MG63 (cell line): ENCODE measurements at regions not wholly inside any gene's neighbourhood (a gene's known extent, or its start where the extent isn't known, plus 50 kb on each side); places are given as distances from the start of the nearest gene placed in this dataset.

ENCODE experiments used
- DNase-seq: peaks from one replicate; pipeline ENCODE4 v3.0.0-alpha.2; 2020
- H3K27me3 ChIP-seq: fragments of 250-450 bp; sonication (Bioruptor Pico); 2 replicates; pipeline ENCODE4 v1.5.1; 2020; ENCODE audit warnings: mild to moderate bottlenecking, moderate library complexity
- H3K36me3 ChIP-seq: fragments of 250-450 bp; sonication (Bioruptor Pico); 2 replicates; pipeline ENCODE4 v1.5.1; 2020; ENCODE audit warnings: mild to moderate bottlenecking, moderate library complexity
- H3K4me3 ChIP-seq: fragments of 250-450 bp; sonication (Bioruptor Pico); 2 replicates; pipeline ENCODE4 v1.5.1; 2020; ENCODE audit warnings: mild to moderate bottlenecking, moderate library complexity
- H3K9me3 ChIP-seq: fragments of 250-450 bp; sonication (Bioruptor Pico); 2 replicates; pipeline ENCODE4 v1.5.1; 2020; ENCODE audit warnings: mild to moderate bottlenecking, moderate library complexity

DNA sequence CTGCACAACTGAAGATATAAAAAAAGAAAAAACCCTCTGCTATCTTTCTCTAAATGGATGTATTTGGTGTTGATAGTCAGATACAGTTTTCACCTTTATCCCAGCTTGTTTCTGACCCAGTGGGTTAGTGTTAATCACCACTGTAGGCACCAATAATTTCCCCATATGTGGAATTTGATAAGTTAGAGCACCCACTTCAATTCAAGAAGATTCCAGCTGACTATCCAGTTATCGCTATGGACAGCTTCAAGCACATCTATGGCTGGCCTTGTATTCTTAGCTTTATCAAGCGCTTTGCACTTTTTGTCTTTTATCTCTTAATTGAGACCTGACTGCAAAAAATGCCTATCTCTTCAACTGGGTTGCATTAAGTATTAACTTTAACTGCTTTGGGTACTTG lies 200.4 kb downstream of the NR4A2 start:
- Histone ChIP-seq H3K36me3 (no peaks in the 10 kb centered on the region), H3K9me3 (no peaks in the 10 kb centered on the region), H3K4me3 (no peak overlapping the region), H3K27me3 (no peaks in the 10 kb centered on the region)
- no peak for DNase-seq

DNA sequence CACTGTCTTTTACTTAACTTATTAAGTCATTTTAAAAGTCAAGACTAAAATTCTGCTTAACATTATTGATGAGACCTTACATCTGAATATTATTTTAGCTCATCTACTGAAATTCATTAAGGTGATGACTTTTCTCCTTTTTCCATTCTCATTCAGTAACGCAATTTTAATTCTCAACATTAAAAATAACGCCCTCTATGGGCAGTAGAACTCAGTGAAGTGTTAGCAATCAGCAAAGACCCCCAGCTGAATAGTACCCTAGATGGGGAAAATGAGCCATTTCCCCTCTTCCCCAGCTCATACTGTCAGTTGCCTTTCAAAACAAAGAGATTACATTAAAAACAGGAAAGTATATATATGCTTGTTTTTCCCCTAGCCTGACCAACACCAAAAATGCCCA lies 203.3 kb downstream of the NR4A2 start:
- H3K36me3 ChIP-seq, result no peaks in the 10 kb centered on the region
- no peak for DNase-seq
- no peak overlapping the region for H3K4me3 ChIP-seq
- no peaks in the 10 kb centered on the region for H3K27me3 ChIP-seq
- no peaks in the 10 kb centered on the region for H3K9me3 ChIP-seq

DNA sequence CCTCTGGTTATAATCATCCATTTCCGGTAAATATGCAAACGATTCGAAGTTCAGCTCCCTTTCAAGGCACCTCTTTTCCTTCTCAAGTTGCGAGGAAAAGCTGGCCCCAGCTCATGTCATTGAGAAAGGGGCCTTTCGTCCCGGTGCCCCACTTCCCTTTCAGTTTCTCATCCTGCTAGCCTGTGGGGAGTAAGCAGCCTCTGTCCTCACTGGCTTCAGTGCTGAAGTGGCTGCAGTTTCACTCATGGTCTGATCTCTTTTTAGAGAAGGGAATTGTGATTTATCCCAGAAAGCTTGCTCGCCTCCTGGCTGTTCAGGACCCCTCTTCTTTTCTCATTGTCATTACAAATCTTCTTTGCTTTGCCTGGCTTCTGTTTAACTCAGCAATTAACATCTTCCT lies 207.5 kb downstream of the NR4A2 start:
- Histone ChIP-seq H3K36me3 (no peaks in the 10 kb centered on the region), H3K9me3 (no peaks in the 10 kb centered on the region), H3K27me3 (no peaks in the 10 kb centered on the region), H3K4me3 (no peak overlapping the region)
- DNase-seq, result no peak

DNA sequence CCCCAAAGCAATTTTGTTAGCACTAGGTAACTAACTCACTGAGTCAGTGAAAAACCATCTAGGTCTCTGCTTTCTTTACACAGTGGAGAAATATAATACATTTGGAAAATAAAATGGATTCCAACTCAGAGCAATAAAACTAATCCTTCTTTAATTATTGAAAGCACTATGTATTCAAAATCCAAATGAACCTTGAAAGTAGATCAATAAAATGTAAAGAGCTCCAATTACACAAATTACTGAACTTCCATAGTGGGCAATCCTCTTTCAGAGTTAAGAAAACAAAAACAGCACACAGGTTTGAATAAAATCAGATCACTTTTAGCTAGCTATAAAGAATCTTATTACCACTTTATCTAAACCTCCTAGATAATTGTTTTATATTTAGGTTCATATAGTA lies 208.1 kb downstream of the NR4A2 start:
- DNase-seq, result no peak
- Histone ChIP-seq H3K4me3 (no peak overlapping the region), H3K9me3 (no peaks in the 10 kb centered on the region), H3K27me3 (no peaks in the 10 kb centered on the region), H3K36me3 (no peaks in the 10 kb centered on the region)

DNA sequence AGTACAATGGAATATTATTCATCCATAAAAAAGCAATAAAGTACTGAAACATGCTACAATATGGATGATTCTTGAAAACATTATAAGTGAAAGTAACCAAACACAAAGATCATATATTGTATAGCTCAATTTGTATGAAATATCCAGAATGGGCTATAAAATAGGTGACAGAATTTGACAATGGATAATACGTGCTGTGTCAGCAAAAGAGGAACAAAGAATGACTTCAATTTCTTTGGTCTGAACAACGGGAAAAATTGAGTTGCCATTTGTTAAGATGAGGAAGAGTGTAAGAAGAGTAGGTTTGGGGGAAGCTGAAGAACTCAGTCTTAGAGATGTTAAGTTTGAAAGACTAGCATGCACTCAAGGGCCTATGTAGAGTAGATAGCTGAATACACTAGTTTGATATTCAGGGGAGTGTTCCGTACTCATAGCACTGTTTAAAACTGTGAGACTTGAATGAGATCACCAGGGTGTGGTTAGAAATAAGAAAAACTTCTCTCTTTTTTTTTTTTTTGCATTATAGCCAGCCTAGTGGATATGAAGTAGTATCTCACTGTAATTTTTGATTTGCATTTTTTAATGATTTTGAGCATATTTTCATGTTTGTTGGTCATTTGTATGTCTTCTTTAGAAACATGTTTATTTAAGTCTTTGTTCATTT lies 213.6 kb downstream of the NR4A2 start:
- Histone ChIP-seq H3K27me3 (no peaks in the 10 kb centered on the region), H3K9me3 (no peaks in the 10 kb centered on the region), H3K4me3 (no peak overlapping the region), H3K36me3 (no peaks in the 10 kb centered on the region)
- no peak for DNase-seq

DNA sequence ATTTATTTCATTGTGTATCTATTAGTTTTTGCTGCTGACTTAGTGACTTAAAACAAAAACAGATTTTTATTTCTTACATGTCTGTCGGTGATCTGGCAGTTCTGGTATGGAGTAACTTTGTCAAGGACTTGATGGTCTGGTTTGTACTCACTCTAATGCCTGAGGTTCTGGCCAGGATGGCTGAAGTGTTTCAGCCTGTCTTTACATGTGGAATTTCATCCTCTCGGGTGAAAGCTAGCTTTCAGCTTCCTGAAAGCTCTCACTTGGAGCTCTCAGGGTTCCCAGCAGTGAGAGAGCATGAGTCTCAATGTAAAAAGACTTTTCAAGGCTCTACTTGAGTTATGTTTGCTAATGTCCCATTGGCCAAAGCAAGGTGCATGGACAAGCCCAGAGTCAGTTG lies 216.4 kb downstream of the NR4A2 start:
- Histone ChIP-seq H3K4me3 (no peak overlapping the region), H3K27me3 (no peaks in the 10 kb centered on the region), H3K9me3 (no peaks in the 10 kb centered on the region), H3K36me3 (no peaks in the 10 kb centered on the region)
- no peak for DNase-seq

DNA sequence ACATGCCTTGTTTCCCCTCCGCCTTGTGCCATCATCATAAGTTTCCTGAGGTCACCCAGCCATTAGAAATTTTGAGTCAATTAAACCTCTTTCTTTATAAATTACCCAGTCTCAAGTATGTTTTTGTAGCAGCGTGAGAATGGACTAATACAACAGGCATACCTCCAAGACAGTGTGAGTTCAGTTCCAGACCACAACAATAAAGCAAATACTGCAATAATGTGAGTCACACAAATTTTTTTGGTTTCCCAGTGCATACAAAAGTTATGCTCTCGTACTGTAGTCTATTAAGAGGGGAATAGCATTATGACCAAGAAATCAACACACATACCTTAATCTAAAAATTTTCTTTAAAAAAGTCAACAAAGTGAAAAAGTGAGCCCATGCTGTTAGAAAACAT lies 217.2 kb downstream of the NR4A2 start:
- H3K27me3 ChIP-seq, result no peaks in the 10 kb centered on the region

DNA sequence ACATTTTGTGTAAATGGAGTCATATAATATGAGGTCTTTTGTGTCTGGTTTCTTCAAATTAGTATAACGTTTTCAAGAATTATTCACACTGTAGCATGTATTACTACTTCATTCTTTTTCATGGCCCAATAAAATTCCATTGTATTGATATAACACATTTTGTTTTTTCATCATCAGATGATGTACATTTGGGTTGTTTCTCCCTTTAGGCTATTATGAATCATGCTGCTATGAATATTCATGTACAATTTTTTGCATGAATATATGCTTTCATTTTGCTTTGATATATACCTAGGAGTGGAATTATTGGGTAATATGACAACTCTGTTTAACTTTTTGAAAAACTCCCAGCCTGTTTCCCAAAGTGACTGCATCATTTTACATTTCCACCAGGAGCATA lies 220.2 kb downstream of the NR4A2 start:
- H3K9me3 ChIP-seq, result no peaks in the 10 kb centered on the region
- DNase-seq, result no peak
- H3K36me3 ChIP-seq, result no peaks in the 10 kb centered on the region
- H3K27me3 ChIP-seq, result no peaks in the 10 kb centered on the region
- no peak overlapping the region for H3K4me3 ChIP-seq

More for the DNA sequence above, 217.2 kb downstream of the NR4A2 start:
- DNase-seq, result no peak
- Histone ChIP-seq H3K4me3 (no peak overlapping the region), H3K9me3 (no peaks in the 10 kb centered on the region), H3K36me3 (no peaks in the 10 kb centered on the region)

DNA sequence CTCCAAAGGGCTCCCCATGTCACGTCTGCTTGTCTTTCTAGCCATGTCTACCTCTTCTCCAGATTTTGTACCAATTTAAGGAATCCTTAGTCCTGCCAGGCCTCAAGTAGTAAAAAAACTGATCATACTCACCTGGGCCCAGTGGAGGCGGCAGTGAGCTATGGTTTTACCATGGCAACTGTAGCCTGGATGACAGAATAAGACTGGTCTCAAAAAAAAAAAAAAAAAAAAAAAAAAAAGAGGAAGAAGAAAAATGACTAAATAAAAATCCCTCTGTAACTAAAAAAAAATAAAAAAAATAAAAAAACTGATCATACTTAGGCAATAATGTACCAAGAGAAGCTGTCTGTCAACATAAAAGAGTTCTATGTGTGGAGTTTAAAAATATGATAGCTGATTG lies 221.6 kb downstream of the NR4A2 start:
- H3K4me3 ChIP-seq, result no peak overlapping the region

DNA sequence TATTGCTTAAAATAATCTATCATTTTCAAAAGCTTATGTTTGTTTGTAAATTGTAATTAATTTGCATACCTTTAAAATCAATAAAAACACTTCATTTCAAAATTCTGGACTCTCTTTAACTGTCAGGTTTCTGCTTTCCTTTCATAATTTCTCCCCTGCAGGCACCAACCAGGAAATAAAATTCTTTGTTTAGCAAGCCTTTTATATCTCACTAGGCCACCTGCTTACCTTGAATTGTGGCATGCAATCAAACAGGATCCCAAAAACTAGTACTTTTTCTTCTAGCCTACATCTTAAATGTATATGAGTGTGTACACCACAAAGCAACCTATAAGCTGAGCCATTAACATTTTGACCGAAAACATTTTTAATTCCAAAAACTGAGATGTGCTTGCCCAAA lies 233.1 kb downstream of the NR4A2 start:
- no peaks in the 10 kb centered on the region for H3K36me3 ChIP-seq
- 0 out of 2 replicates have a peak, but pooled peaks cover 2% of the 10 kb centered on the region for H3K9me3 ChIP-seq
- H3K27me3 ChIP-seq, result no peaks in the 10 kb centered on the region
- no peak for DNase-seq
- H3K4me3 ChIP-seq, result no peak overlapping the region

More for the DNA sequence above, 221.6 kb downstream of the NR4A2 start:
- H3K9me3 ChIP-seq, result no peaks in the 10 kb centered on the region
- no peak for DNase-seq
- no peaks in the 10 kb centered on the region for H3K27me3 ChIP-seq
- H3K36me3 ChIP-seq, result no peaks in the 10 kb centered on the region

DNA sequence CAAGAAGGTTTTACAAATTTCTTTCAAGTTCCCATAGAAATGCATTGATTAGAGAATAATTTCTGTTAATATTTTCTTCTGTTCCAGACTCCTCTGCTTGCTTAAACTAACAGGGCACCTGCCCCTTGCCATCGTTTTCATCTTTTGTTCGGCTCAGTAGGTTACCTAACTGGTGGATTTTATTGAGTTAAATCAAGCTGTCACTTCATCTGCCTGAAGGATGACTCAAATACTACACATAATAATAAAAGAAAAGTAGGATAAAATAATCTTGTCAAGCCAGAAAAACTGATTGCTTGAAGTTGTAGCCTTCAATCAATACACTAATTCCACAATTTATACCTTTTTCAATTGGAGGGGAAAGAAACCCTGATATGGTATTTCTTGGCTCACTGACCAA lies 234.0 kb downstream of the NR4A2 start:
- Histone ChIP-seq H3K27me3 (no peaks in the 10 kb centered on the region; the same call in 1 of the 2 replicates), H3K4me3 (no peak overlapping the region), H3K36me3 (no peaks in the 10 kb centered on the region), H3K9me3 (0 out of 2 replicates have a peak, but pooled peaks cover 2% of the 10 kb centered on the region)
- no peak for DNase-seq

DNA sequence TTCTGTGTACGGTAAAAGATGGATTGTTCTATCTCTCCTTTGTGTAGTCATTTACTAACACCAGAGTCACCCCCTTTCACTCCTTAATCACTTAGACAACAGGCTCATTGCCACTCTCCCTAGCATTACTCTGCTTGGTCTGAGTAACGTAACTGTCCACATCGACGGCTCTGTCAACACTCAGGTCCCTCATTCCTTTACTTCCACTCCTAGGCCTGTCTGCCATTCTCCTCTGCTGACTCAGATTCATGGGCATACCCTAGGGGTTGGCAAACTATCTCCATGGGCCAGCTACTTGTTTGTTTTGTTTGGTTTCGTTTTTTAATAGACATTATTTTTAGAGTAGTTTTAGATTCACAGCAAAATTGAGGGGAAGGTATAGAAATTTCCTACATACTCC lies 243.9 kb downstream of the NR4A2 start:
- no peak overlapping the region for H3K4me3 ChIP-seq
- no peaks in the 10 kb centered on the region for H3K9me3 ChIP-seq
- H3K27me3 ChIP-seq, result no peaks in the 10 kb centered on the region
- DNase-seq, result peak; percentile 22
- H3K36me3 ChIP-seq, result no peaks in the 10 kb centered on the region

DNA sequence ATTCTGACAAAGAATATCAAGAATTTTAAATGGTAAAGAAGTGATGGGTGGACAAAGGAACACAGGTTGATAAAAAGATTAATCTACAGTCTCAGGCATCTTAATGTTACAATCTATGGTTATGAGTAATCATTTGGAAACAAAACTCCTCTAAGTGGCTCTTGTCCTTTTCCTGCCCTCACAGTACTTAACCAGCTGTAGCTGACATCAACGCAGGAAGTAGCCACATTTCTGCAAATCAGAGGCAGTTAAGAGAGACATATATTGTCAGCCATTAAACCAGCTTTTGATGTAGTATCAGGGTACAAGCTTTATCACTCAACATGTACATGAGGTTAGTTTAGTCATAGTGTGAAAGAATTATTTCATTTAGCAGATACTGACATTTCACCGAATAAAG lies 244.6 kb downstream of the NR4A2 start:
- no peak for DNase-seq
- Histone ChIP-seq H3K4me3 (no peak overlapping the region), H3K36me3 (no peaks in the 10 kb centered on the region), H3K9me3 (no peaks in the 10 kb centered on the region), H3K27me3 (no peaks in the 10 kb centered on the region)

DNA sequence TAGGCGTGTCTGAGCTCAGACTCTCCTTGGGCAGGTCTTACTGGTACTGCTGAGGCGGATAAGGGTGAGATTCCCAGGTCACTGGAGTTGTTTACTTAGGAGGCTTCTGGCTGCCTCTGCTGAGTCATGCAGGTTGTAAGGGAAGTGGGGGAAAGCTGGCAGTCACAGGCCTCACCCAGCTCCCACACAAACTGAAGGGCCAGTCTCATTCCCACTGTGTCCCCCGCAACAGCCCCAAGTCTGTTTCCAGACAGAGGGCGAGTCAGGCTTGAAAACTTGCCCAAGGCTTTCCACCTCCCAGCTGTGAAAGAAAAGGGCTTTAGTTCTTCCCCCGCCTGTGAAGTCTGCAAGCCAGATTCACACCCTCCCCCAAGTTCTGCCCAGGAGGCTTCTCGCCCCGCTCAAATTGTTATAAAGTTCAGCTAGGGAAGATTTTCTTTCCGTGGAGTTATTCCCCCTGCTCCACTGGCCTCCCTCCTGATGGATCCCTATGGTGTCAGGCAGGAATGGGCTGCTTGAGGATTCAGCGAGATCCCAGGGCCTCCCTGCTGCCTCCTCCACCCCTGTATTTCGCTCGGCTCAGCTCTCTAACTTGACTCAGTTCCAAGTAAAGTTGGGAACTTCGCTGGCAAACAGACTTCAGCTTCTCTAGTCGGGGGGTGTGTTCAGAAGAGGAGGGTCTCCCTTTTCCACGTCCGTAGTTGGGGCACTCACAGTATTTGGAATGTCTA lies 248.6 kb downstream of the NR4A2 start:
- DNase-seq, result peak; percentile 17
- Histone ChIP-seq H3K36me3 (no peaks in the 10 kb centered on the region), H3K27me3 (no peaks in the 10 kb centered on the region), H3K9me3 (no peaks in the 10 kb centered on the region), H3K4me3 (no peak overlapping the region)

DNA sequence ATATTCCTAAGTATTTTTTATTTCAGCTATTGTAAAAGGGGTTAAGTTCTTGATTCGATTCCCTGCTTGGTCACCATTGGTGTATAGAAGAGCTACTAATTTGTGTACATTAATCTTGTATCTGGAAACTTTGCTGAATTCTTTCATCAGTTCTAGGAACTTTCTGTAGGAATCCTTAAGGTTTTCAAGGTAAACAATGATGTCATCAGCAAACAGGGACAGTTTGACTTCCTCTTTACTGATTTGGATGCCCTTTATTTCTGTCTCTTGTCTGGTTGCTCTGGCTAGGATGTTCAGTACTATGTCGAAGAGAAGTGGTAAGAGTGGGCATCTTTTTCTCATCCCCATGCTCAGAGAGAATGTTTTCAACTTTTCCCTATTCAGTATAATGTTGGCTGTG lies 252.7 kb downstream of the NR4A2 start:
- no peaks in the 10 kb centered on the region for H3K27me3 ChIP-seq
- no peaks in the 10 kb centered on the region for H3K36me3 ChIP-seq
- no peak for DNase-seq
- no peak overlapping the region for H3K4me3 ChIP-seq
- H3K9me3 ChIP-seq, result no peaks in the 10 kb centered on the region

DNA sequence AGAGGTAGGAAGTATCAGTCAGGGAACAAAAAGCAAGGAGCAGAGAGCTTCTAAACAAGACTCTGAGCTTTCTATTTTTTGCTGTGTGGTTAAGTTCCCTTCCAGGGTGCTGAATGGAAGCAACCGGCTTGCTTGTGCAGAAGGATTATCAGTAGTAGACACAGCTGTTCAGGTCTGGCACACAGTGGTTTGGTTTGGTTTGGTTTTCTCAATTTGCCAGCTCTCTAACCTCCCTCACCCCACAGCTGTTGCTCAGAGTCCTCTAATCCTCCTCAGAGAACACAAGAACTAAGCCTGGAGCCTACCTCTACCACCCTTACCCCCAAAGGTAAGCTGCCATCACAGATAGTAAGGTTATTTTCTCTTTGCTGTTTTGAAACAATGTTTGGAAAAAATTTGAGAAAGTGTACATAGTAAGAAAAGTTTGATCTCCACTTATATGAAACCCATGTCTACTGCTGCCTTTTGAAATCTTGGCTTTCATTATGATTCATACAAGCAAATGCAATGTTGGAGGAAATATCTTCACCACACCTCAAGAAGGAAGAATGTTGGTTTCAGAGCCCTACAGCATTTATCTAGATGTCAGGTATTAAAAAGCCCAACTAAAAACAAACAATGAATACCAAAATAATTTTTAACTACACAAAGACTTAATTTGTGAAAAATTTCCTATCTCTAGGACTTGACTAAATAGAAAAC lies 255.3 kb downstream of the NR4A2 start:
- no peak for DNase-seq
- Histone ChIP-seq H3K36me3 (no peaks in the 10 kb centered on the region), H3K4me3 (no peak overlapping the region), H3K9me3 (no peaks in the 10 kb centered on the region), H3K27me3 (no peaks in the 10 kb centered on the region)

DNA sequence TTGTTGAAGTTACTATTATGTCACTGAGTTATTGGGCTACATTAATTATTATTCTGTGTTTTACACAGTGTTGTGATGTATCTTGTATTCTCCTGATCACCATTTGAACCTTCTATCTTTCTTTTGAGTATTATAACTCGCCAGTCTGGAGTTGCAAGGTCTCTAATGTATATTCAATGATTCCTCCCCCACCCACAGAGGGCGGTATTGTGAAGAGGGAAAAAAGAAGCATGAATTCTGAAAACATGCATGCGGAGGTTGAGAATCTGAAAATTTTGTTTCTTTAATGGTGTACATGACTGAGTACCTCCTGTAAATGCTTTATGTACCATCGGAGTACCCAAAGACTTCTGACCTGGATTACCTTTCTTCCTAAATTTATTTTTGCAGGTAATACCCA lies 266.6 kb downstream of the NR4A2 start:
- Histone ChIP-seq H3K9me3 (no peaks in the 10 kb centered on the region), H3K27me3 (no peaks in the 10 kb centered on the region), H3K36me3 (no peaks in the 10 kb centered on the region), H3K4me3 (no peak overlapping the region)
- DNase-seq, result no peak

DNA sequence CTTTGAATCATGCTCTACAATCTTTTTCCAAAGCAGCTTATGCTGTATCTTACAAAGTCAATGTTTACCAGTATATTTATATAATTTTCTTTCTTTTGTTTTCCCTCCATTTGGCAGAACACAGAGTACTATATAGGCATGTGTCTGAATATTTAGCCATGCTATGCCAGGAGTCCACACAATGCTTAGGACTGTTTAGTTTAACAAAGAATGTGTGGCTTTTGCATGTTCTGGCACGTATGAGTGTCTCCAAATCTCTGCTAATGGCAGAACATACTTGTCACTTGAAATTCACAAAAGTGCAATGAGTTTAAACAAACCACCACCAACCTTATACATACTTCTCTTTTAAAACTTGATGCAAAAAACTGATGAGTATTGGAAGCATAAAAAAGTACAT lies 268.0 kb downstream of the NR4A2 start:
- H3K9me3 ChIP-seq, result no peaks in the 10 kb centered on the region
- DNase-seq, result no peak

More for the DNA sequence above, 268.0 kb downstream of the NR4A2 start:
- H3K27me3 ChIP-seq, result no peaks in the 10 kb centered on the region
- no peaks in the 10 kb centered on the region for H3K36me3 ChIP-seq
- H3K4me3 ChIP-seq, result no peak overlapping the region
